HuH-7.5 (cell line): ENCODE measurements at regions not wholly inside any gene's neighbourhood (a gene's known extent, or its start where the extent isn't known, plus 50 kb on each side); places are given as distances from the start of the nearest gene placed in this dataset.

Experiments
- DNase-seq: peaks from one replicate; pipeline ENCODE4 v3.0.0; 2011; ENCODE audit warnings: low spot score

DNA sequence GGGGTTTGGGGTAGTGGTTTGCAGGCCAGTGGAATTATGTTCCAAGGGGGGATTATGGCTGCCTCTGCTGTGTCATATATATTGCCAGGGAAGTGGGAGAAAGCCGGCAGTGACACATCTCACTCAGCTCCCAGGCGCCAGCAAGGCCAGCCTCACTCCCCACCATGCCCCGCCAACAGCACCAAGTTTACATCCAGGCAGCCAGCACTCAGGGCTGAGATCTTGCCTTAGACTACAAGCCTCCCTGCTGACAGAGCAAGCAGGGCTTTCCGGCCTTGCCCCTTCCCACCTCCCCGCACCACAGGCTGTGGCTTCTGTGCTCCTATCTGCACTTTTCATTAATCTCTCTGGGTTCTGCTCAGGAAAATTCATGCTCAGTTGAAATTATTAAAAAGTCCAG, 385.1 kb downstream of the MZT1 start:
- no peak for DNase-seq

DNA sequence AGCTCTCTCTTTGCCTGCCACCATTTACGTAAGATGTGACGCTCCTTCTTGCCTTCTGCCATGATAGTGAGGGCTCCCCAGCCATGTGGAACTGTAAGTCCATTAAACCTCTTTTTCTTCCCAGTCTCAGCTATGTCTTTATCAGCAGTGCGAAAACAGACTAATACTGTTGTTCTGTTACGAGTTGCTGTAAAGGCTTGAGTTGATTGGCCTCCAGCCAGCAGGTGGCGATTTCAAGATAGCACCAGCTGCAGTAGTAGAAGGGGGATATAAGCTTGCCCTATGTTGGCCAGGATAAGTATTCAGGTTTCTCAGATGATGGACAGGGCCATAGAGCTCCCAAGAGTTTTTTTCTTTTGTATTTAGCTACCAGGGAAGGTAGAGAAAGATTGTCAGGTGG, 385.5 kb downstream of the MZT1 start:
- DNase-seq, result no peak

DNA sequence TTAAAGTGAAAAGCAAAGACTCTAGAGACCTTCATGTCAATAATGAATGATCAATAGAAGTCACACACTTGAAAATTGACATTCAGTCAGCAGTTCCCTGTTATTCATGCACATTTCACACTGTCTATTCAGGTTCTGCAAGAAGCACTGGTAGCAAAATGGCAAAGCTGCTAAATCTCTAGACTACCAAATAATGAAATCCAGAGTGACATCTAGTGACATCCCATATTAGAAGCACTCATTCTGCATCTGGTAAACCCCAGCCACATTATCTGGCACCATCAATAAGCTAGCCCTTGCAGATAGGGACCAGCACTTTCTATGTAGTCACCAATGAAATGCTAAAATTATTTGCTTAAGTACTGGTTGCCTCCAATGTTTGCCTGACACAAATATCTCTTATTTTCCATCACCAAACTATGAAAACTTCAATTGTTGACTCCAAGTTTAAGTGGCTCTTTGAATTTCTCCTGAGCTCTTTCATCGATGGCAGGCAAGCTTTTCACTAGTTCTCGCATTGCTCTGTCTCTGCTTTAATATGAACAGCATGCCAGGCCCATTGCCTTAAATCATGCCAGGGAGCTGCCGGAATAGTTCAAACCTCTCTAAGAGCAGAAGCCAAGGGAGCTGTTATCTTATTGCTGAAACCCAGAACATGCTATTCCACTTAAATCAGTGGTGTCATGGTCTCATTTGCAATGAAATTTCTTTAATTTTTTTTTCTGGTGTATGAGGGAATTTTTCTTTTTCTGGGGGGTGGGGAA, 409.9 kb downstream of the MZT1 start:
- DNase-seq, result no peak

DNA sequence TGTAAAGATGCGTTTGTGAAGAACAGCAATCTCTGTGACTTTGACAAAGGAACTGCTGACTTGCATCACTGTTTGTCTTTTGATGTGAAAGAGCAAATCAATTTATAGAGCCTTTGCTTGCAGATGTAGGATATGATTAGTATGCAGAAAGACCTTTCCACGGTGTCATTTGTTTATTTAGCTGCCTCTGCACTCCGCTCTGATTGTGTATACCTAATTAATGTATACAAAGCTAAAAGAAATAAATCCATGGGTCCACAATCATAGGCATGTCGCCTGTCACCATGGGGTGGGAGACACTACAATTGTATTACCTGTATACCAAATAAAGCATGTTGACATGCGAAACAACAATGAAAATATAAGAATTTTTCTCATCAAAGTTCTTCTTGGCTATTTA, 410.7 kb downstream of the MZT1 start:
- DNase-seq, result no peak

DNA sequence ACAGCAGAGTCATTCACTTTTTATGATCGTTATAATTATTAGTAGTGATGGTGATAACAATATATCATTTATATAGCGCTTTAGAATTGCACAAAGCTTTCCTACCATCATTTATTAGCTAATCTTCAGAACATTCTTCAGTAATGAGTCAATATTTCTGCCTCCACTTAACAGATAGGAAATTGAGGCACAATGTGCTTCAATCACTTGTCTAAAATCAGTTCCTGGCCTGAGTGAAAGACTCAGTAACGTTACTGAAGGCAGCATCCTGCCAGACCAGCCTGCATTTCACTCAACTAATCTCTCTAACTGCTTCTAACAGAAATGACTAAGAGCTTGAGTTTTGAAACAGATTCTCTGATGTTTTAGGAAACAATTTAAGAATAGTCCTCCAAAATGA, 412.1 kb downstream of the MZT1 start:
- no peak for DNase-seq

DNA sequence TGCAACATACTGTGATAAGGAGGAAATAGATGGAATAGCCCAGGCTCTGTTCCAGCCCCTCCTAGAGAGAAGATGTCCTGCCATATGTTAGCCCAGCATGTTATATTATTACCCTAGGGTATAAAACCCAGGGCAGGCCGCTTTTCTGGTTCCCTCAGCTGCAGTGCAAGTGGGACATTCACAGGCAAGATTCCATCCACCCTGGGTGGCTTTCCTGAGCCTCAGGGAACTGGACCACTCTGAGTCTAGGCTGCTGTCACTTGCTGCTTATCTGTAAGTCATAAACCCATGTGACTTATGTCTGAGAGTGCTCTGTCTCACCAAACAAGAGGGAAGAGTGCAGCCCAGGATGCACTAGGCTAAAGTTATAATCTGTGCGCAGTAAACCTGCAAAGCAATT, 413.2 kb downstream of the MZT1 start:
- DNase-seq, result no peak

DNA sequence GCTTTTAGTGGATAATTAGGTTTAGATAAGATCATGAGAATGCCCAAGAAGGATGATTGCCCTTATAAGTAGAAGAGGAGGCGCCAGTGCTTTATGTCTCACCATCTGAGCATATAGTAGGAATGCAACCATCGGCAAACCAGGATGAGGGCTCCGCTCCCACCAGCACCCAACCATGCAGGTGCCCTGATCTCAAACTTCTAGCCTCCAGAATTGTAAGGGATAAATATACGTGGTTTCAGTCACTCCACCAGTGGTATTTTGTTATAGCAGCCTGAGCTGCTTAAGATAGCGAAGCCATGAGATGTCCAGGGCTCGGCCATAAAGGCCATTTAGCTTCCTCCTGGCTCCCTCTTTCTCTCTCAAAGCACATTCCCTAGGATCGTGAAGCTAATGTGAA, 413.9 kb downstream of the MZT1 start:
- DNase-seq, result no peak

DNA sequence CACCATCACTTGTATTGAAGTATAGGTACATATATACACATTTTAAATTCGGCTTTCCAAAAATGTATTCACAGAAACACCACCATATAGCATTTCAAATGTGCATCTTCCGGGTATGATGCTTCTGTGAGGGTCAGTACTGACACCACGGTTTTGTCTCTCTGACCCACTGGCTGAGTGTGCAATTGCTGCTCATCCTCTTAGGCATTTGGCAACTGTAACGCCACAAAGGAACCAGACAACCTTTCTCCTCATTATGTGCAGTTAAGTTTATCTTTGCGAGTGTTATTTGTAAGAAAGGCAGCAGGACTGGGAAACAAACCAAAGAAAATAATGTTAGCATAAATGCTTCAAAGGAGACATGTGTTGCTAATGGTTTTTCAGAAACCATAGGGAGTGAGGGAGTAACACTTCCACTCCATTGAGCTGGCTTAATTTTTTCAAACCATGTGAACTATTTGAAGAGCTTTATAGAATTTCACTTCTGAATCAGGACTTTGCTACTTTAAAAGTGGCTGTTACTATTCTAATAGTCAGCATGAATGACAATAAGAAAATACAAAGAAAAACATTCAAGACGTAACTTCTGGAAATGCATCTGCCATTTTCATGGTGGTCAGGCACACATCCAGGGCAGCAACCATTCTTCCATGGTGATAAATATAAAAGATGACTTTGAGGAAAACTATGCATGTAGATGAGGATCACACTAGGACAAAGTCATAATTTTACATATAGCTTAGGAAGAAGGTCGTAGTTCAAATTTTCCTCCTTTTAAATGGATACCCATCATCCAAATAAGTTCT, 423.3 kb downstream of the MZT1 start:
- DNase-seq, result no peak

DNA sequence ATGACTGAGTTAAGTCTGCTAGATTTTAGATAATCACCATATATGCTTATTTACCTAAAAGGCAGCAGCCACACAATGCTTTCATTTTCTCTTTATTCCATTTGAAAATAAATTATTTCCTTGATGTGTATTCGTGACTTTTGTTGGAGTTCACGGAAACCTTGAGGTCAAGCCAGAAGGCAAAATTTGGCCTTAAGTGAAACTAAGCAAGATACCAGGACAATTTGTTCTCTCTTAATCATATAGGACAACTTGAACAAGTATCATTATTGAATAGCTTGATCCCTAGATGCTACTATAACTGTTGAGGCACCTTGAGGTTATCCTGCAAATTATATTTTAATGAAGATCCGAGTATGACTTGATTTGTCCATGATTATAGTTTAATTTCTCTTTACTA, 429.2 kb upstream of the DACH1 start:
- no peak for DNase-seq

DNA sequence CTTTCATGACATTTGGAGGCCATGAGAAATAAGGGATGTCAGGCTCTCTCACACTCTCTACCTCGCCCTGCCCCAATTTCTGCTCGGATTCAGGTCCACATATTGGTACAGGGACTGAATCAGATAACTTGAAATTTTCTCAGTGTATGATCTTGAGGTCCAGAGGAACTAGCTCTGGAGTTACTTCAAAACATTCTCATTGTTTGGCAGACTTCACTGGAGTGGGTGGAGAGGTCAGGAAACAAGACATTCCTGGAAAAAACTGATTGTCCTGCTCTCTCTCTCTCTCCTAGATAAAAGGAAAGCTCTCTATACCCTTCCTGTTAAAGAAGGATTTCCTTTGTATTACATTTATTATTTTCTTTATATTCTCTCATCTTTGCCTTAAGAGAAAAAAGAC, 428.1 kb upstream of the DACH1 start:
- DNase-seq, result no peak

DNA sequence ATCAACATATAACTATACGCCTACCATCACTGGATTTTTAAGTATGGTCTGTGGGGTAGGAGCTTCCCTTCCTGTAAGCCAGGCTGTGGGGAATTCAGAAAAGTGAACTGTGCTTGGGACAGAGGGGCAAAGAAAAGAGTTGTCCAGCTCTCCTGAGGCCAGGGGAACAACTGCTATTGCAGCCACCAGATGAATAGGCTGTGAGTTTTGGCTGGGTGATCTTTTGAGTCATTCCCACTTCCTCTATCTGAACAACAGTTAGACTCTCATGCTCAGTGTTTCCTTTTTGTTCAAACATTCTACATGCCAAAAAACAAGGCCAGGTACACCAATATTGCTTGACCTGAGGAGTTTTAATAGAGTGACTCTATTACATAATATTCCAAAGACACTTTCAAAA, 426.2 kb upstream of the DACH1 start:
- DNase-seq, result no peak

DNA sequence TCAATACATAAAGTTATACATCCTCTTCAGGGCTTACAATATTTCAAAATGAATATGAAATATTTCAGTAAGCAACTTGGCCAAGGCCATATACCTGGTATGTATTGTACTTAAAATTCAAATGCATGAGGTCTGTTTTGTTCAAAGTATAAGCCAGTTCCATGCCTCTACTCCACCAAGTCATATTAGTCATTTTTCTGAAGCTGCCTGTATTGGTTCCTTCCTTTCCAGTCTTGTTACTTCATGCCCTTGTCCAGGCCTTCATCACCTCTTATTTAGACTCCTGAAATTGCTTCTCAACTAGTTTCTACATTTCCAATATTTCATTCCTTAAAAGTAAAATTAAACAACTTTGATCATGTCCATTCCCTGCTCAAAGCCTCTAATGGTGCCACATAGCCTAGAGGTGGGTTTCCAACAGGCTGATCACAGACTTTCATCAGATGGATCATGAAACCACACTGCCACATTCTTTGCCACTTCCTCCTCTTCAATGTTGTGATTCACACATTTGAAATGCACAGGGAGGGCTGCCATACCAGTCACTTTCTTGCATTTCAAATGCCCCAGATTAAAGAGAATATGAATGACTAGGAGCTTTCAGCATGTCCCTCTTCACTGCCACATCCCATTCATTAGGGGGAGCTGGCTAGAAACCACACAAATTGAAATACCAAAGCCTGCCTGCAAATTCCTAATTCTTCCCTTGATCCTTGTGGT, 424.1 kb upstream of the DACH1 start:
- DNase-seq, result no peak

DNA sequence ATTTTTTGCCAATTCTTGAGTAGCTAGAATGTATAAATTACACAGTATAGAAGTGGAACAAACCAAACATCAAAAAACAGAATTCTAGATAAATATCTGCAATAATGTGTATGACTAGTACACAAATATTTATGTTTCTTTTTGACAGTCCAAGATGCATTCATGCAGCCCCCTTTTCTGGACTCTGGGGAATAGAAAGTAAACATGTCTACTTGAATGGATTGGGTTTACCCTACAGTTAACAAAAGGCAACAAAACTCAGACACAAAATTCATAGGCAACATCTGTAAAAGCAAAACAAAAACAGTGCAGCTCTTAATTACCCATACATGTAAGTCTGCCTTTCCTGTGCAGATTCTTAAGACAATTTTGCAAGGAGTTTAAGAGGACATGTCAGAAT, 419.4 kb upstream of the DACH1 start:
- DNase-seq, result no peak

DNA sequence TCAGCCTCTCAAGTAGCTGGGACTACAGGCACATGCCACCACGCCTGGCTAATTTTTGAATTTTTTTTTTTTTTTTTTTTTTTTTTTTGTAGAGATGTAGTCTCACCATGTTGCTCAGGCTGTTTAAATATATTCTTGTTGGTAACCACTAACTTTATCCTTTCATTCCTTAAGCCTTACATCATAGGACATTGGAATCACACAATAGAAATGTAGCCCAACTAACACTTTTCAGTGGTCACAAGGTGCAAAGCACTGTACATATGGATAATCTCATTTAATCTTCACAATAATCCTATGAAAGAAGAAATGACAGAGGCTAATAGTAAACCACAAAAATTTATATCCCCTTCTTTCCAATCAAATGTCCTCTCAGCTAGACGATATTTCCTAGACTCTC, 417.8 kb upstream of the DACH1 start:
- DNase-seq, result no peak

DNA sequence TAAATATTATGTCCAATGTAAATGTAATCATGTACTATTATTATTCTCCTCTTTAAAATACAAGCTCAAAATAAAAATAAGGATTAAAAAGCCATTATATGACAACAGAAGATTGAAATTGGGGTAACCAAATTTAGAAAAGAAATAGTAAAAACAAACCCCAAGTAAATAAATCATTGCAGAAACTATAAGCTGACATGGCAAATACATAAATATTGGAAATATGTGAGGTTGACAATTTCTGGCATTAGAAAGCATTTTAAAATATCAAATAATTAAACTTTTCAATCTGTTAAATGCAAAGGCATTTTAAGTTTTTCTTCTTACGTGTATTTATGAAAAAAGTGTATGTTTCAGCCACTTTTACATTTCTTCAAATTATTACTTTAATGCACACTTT, 394.7 kb upstream of the DACH1 start:
- no peak for DNase-seq

DNA sequence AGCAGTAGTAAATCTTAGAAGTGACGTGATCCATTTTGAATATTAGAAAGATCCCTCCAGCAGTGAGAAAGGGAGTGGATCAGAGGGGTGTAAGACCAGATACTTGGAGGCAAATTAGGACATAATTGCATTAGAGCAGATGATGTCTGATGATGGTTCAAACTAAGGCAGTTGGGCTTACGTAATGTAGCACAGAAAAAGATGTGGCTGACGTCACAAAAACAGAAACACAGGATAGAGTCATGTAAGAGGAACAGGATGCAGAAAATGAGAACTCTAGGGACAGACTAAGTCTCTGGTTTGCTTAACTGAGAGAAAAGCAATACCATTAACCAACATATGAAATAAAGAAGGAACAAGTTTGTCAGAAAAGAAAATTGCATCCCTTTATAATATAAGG, 392.5 kb upstream of the DACH1 start:
- no peak for DNase-seq

DNA sequence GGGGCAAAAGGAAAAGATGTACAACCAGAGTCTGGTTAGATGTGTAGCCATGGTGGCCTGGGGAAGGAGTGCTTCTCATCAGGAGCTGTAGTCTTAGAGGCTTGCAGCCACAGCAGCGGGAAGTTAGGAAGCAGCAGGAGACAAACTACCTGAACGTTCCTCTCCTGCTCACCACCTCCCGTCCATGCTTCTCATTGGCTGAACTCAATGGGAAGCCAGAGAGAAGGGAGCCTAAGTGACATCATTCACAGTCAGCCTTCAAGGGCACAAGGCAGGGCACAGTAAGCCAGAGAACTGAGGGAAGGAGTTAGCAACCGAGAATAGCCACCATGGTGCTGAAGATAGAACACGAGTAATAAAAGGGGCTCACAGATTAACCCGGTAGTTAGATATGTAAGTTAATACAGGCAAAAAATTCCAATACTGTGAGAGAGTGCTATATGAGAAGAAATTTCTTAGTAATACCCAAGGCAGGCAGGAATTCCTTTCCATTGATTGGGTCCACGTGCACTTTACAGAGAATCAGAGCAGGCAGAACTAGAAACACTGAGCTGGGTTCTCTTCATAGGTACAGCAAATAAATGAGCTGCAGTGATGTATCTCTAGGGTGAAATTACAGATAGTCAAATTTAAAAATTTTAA, 391.5 kb upstream of the DACH1 start:
- no peak for DNase-seq

DNA sequence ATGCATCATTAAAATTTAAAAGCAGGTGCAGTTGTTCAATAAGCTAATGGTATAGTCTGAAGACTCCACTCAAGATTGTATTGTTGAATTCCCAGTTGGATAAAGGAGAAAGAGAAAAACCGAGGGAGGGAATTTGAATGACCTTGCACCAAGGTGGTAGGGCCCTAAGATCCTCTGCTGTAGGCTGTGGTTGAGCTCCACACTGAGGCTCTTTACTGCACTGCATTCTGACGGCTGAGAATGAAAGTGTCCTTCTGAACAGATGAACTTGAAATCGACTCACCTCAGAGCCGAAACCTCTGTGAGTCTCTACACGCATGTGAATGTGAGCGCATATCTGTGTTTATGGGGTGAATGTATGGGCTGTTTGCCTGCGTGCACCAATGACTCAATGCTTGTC, 388.9 kb upstream of the DACH1 start:
- peak; percentile 3 for DNase-seq

DNA sequence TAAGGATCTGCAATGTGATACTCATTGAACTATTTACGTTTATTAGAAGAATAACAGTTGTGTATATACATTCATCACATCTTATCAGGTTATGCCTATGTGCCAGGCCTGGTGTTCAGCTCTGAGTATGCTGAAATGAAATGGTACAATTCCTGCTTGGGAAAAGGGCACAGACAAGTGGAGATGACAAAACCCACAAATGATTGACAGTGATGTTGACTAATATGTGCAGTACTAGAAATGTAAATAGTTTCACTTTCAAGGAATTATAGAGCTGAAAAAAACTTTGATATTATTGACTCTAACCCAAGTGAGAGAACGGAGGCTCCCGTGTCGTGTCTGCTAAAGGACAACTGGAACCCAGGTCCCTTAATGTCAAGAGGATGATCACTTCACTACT, 386.8 kb upstream of the DACH1 start:
- no peak for DNase-seq

DNA sequence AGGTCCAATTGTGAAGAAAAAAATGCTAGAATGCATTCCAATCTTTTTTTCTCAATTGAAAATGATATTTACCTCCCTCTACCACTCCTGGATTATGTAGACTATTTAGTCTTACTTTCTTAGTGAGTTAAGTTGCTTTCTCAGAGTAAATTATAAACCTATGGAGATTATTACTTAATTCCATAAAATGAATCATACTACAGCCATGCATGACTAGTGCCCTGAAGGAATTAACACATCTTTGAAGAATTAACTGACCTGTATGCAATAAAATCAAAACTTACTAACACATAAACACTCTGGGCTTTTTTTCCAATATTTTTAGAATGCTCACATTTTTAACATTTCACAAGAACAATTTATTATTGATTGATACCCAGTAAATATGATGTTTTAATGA, 379.4 kb upstream of the DACH1 start:
- DNase-seq, result no peak

DNA sequence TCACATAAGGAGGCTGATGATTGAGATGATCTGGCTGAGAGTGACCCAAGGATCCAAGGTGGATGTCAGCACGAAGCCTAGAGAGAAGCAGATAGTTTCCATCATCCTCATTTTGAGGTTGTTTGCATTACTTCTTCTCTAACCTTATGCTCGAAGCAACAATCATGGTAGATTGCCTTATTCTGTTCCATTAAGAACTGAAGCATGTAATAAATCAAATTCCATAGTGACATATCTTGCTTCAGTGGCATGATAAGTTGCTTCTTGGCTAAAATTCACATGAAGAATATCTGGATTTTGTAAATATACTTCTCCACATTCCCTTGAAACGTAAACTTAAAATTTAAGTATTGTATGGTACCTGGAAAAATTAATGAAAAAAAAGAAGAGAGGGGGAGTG, 377.8 kb upstream of the DACH1 start:
- no peak for DNase-seq

DNA sequence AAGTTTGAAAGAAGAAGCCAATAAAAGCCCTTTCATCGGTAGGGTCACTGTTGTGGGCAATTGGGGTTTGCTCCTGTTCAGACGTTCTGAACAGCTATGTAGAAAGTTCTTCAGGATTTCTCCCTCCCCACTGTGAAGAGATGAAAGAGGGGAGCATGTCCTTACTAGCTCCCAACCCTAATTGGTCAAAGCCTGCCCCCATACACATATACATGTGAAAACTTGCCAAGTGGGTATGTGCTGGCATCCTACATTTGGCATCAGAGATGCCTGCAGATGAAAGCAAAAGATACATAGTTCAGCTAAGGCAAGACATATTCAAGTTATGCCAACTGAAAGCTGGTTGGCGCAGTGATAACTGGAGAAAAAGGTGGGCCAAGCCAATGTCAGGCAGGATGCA, 363.1 kb upstream of the DACH1 start:
- DNase-seq, result no peak

DNA sequence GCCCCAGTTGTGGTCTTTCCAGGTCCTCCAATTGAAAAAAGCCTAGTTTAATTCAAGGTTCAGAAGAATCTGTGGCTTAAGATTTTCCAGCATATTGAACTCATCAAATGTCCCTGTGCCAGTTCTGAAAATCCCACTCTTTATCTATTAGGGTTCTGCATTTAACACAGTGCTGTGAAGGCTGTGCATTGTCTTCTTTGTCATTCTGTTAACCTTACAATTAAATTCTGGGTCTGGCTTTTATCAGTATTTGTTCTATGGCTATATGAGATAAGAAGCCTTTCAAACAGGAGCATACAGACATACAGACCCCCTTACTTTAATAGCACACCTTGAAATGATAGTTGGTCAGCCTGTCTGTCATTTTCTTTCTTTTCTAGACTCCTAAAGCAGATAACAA, 362.1 kb upstream of the DACH1 start:
- no peak for DNase-seq
